Pancreas (tissue), 10 donors: ENCODE measurements at regions not wholly inside any gene's neighbourhood (a gene's known extent, or its start where the extent isn't known, plus 50 kb on each side); places are given as distances from the start of the nearest gene placed in this dataset.

Source experiments
- ATAC-seq, 4 donors: fragments of 200-7000 bp; cut with Tn5 transposase; one replicate each; pipeline versions ENCODE4 v1.8.0 to v1.9.1; 2020; ENCODE audit warnings: mild to moderate bottlenecking in 4 of 4, moderate library complexity in 4 of 4
- DNase-seq, 6 donors: peaks; one replicate each; pipeline ENCODE4 v3.0.0-alpha.2; 2020
- FAIRE-seq: peaks from 2 replicates; lab custom pipeline; 2012; peaks lifted over from hg19 to GRCh38; lab: Jason Lieb, UNC
- H3K27ac ChIP-seq, 4 donors: fragments of 200-600 bp; sonication (generic); 1 replicate in 3 of 4; 2 replicates in 1 of 4; pipeline versions ENCODE4 v1.5.0 to v1.8.0; 2020
- H3K27me3 ChIP-seq, 4 donors: fragments of 200-600 bp; one replicate each; pipeline ENCODE4 v1.8.0; 2021
- H3K36me3 ChIP-seq, 3 donors: fragments of 200-600 bp; sonication (generic) in 1 of 3; one replicate each; pipeline versions ENCODE4 v1.5.0 to v1.8.0; 2020 to 2021
- H3K4me1 ChIP-seq, 3 donors: fragments of 200-600 bp; one replicate each; pipeline ENCODE4 v1.8.0; 2021
- H3K4me3 ChIP-seq, 4 donors: fragments of 200-600 bp; sonication (generic) in 2 of 4; one replicate each; pipeline versions ENCODE4 v1.5.0 to v1.8.0; 2020 to 2021
- H3K9me3 ChIP-seq, 4 donors: fragments of 200-600 bp; one replicate each; pipeline ENCODE4 v1.8.0; 2021
- WGBS, 2 donors: extraction: QIAGEN DNeasy Blood & Tissue Kit; methylation state at CpG; one replicate each; pipeline ENCODE4 v1.1.7; 2013; 5-methylcytosine and 5-hydroxymethylcytosine counted together
- intact Hi-C, 3 donors: fragments of 100-400 bp; cut with DNase I; formaldehyde crosslinking; loops; one replicate each; pipeline versions ENCODE4 v1.11.1 to v1.14.2; 2022
- TF ChIP-seq, protein P1 (sequence below), 4 donors: fragments of 200-600 bp; sonication (generic) in 3 of 4; IDR thresholded peaks; one replicate each; pipeline versions ENCODE4 v1.5.0 to v1.8.0; 2021; ENCODE audit warnings: antibody characterized with exemption in 4 of 4
- donor health status: healthy with polysubstance abuse.
- donor health status: DM: no; HTN: no; CAD: no; lungs with moderate emphysema.
- donor health status: DM: no; HTN: no; CAD: no.
- donor health status: control.
- donor health status: control.
- donor health status: Bipolar disorder and iron deficiency.
- donor health status: DM: yes; HTN: yes; CAD: no.
- donor health status: DM: no; HTN: no; CAD: no.
- donor health status: DM: no; HTN: no; CAD: no.
- donor health status: DM: yes; HTN: yes; CAD: no.

DNA sequence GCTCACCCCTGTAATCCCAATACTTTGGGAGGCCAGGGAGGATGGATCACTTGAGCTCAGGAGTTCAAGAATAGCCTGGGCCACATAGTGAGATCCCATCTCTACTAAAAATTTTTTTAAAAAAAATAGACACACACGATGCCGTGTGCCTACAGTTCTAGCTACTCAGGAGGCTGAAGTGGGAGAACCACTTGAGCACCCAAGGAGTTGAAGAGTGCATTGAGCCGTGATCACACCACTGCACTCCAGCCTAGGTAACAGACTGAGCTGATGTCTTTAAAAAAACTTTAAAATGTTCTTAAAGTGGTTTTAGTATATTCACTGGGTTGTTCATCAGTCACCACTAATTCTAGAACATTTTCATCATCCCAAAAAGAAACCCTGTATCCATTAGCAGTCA, 51.9 kb upstream of the RNF38 start:
- no peak for DNase-seq
- Histone ChIP-seq H3K27me3 (no peaks in the 10 kb centered on the region), H3K4me1 (peaks cover 0 to 9% (median 8%) of the 10 kb centered on the region in 3 donors), H3K4me3 (no peak overlapping the region), H3K9me3 (no peaks in the 10 kb centered on the region), H3K27ac (no peak overlapping the region), H3K36me3 (no peaks in the 10 kb centered on the region)
- 95 to 97% methylated on average over 3 of the region's 3 CpGs for WGBS, 2 donors
- intact Hi-C loops, result loop anchor here in 2 of 3 donors (2.0 to 10.0 kb wide), 2 partner anchors 45 to 47 kb away; partner anchors contain the start of gene RNF38 (in 1 of the 2)
- TF ChIP-seq, protein P1, sequence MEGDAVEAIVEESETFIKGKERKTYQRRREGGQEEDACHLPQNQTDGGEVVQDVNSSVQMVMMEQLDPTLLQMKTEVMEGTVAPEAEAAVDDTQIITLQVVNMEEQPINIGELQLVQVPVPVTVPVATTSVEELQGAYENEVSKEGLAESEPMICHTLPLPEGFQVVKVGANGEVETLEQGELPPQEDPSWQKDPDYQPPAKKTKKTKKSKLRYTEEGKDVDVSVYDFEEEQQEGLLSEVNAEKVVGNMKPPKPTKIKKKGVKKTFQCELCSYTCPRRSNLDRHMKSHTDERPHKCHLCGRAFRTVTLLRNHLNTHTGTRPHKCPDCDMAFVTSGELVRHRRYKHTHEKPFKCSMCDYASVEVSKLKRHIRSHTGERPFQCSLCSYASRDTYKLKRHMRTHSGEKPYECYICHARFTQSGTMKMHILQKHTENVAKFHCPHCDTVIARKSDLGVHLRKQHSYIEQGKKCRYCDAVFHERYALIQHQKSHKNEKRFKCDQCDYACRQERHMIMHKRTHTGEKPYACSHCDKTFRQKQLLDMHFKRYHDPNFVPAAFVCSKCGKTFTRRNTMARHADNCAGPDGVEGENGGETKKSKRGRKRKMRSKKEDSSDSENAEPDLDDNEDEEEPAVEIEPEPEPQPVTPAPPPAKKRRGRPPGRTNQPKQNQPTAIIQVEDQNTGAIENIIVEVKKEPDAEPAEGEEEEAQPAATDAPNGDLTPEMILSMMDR (IDR thresholded peaks at IDR 0.05), result no peak
- FAIRE-seq, result no peak
- ATAC-seq, result no peak

DNA sequence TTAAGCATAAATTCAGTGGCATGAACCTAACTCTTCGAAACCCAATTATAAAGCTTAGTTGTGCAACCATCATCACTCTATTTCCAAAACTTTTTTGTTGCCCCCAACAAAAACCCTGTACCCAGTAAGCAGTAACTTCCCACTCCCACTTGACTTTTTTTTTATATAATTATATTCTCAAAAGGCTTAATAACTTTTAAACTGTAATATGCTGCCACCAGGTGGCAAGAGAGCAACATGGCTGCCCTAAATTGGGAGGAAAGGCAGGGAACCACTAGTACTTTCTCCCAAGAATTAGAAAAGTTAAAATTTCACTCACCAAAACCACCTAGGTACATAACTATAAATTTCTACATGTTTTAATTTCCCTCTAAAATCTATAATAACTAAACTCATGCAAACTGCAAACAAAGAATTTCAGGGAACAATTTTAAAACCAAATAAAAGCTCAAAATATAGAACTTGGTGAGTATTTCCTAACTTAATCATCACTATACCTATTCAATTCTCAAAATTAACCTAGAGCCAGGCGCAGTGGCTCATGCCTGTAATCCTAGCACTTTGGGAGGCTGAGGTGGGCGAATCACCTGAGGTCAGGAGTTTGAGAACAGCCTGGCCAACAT, 50.2 kb upstream of the RNF38 start:
- peak; percentile 82 for FAIRE-seq
- H3K36me3 ChIP-seq, result no peaks in the 10 kb centered on the region
- peak in 3 of 4 donors; percentile 51 to 77 (median 64) for ATAC-seq
- intact Hi-C loops, result loop anchor here in 2 of 3 donors (2.0 to 10.0 kb wide), 2 partner anchors 43 to 45 kb away; partner anchors contain the start of gene RNF38 (in 1 of the 2)
- DNase-seq, result peak in 1 of 6 donors; percentile 31
- H3K27me3 ChIP-seq, result no peaks in the 10 kb centered on the region
- H3K9me3 ChIP-seq, result no peaks in the 10 kb centered on the region
- TF ChIP-seq, protein P1 (IDR thresholded peaks at IDR 0.05), result peak; percentile 10 to 47 (median 43)
- peaks cover 0 to 9% (median 8%) of the 10 kb centered on the region in 3 donors for H3K4me1 ChIP-seq
- H3K27ac ChIP-seq, result no peak overlapping the region
- H3K4me3 ChIP-seq, result no peak overlapping the region
- WGBS, 2 donors, result 79 to 88% methylated on average over 3 of the region's 3 CpGs
